ENCODE measurements at regions not wholly inside any gene's neighbourhood (a gene's known extent, or its start where the extent isn't known, plus 50 kb on each side); places are given as distances from the start of the nearest gene placed in this dataset.

DNA sequence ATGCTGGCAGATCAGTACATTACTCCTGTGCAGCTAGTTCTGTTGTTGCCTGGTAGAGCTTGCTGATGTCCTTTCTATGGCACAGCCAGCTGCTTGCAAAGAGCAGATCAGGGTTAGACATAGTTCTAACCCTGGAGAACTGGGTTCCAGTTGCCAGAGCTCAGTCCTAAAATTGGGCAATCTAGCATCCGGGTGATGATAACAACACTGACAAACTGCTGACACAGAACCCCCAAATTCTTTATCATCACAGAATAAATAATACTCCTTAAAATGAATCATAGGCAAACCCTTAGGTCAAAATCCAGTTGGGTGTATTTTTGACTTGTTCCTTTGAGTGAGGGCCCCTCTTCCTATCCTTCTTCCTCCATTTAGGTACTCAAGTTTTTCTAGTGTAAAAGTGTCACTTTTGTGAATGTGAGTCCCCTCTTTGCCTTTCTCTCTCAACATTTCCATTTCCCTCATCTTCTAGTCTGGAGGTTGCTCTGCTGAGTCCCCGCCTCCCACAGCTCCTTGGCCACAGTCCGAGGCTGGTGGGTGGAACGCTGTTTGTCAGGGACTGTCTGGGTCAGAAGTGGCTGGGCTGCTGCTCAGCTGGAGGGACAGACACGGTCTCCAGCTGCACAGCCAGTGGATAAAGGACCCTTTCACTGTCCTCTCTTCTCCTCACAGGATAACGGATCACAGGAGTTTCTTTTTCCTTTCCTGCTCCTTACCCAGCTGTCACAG, 93.6 kb upstream of the RASGEF1B start:
- FAIRE-seq: no peak
- no peaks in the 10 kb centered on the region for H3K27me3 ChIP-seq (ENCODE audit: control insufficient read depth, extremely low read depth, insufficient read depth, low read length)
- H3K79me2 ChIP-seq (ENCODE audit: control insufficient read depth, insufficient read depth, low read length): no peaks in the 10 kb centered on the region
- H3K4me1 ChIP-seq (ENCODE audit: control insufficient read depth, extremely low read depth, insufficient read depth, low read length): no peaks in the 10 kb centered on the region
- DNase-seq (ENCODE audit: low read depth, low spot score): no peak
- H2AFZ ChIP-seq (ENCODE audit: control insufficient read depth, low read length): no peak overlapping the region
- no peaks in the 10 kb centered on the region for H3K9me1 ChIP-seq (ENCODE audit: control insufficient read depth, extremely low read depth, insufficient read depth, low read length)
- no peaks in the 10 kb centered on the region for H4K20me1 ChIP-seq (ENCODE audit: control insufficient read depth, extremely low read depth, insufficient read depth, low read length)
- no peaks in the 10 kb centered on the region for H3K36me3 ChIP-seq (ENCODE audit: control insufficient read depth in 2 of 2, extremely low read depth in 1 of 2, insufficient read depth in 2 of 2, low read length in 2 of 2)
- H3K9me3 ChIP-seq (ENCODE audit: control insufficient read depth, low read depth, low read length): no peaks in the 10 kb centered on the region
- no peak overlapping the region for H3K9ac ChIP-seq (ENCODE audit: control insufficient read depth, extremely low read depth, insufficient read depth, low read length)
- H3K27ac ChIP-seq (ENCODE audit: control insufficient read depth, insufficient read depth, low read length): no peak overlapping the region
- TF ChIP-seq, protein P1, sequence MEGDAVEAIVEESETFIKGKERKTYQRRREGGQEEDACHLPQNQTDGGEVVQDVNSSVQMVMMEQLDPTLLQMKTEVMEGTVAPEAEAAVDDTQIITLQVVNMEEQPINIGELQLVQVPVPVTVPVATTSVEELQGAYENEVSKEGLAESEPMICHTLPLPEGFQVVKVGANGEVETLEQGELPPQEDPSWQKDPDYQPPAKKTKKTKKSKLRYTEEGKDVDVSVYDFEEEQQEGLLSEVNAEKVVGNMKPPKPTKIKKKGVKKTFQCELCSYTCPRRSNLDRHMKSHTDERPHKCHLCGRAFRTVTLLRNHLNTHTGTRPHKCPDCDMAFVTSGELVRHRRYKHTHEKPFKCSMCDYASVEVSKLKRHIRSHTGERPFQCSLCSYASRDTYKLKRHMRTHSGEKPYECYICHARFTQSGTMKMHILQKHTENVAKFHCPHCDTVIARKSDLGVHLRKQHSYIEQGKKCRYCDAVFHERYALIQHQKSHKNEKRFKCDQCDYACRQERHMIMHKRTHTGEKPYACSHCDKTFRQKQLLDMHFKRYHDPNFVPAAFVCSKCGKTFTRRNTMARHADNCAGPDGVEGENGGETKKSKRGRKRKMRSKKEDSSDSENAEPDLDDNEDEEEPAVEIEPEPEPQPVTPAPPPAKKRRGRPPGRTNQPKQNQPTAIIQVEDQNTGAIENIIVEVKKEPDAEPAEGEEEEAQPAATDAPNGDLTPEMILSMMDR (optimal IDR thresholded peaks at IDR 0.05 in 1 of 3, IDR thresholded peaks at IDR 0.05 in 1 of 3, conservative IDR thresholded peaks at IDR 0.05 in 1 of 3; ENCODE audit: extremely low read depth in 1 of 3, insufficient read depth in 2 of 3, low read length in 3 of 3): no peak
- no peak for TF ChIP-seq EZH2 (IDR thresholded peaks at IDR 0.05; ENCODE audit: low read length)
- H3K4me3 ChIP-seq (ENCODE audit: control insufficient read depth in 2 of 3, extremely low read depth in 1 of 3, insufficient read depth in 2 of 3, low read depth in 1 of 3, low read length in 3 of 3): no peak overlapping the region
- dilution Hi-C loops (cut with MboI; ENCODE audit: extremely low pct_ligation_motif_present, low sequenced_read_pairs): no loop called here
- peak overlapping the region; percentile 23 for H3K4me2 ChIP-seq (ENCODE audit: control insufficient read depth, extremely low read depth, insufficient read depth, low read depth, low read length)

DNA sequence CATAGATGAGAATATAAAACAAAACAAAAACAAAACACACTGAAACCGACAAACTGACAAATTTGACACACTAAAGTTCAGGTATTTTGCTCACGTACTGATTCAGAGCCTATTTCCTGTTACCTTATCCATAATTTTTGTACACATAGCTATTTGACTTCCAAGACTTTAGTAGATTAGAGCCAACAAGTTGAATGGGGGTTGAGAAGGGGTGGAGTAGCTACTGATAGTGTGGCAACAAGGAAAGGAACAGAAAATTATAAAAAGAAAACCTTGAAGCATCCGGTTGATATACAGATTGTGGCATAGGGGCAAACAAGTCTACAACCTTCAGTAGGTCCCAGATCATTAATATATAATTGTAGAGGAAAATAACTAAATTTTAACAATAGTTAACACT, 92.3 kb upstream of the RASGEF1B start:
- H3K9me3 ChIP-seq (ENCODE audit: control insufficient read depth, low read depth, low read length): no peaks in the 10 kb centered on the region
- TF ChIP-seq, protein P1 (optimal IDR thresholded peaks at IDR 0.05 in 1 of 3, IDR thresholded peaks at IDR 0.05 in 1 of 3, conservative IDR thresholded peaks at IDR 0.05 in 1 of 3; ENCODE audit: extremely low read depth in 1 of 3, insufficient read depth in 2 of 3, low read length in 3 of 3): no peak
- TF ChIP-seq EZH2 (IDR thresholded peaks at IDR 0.05; ENCODE audit: low read length): no peak
- no peaks in the 10 kb centered on the region for H3K79me2 ChIP-seq (ENCODE audit: control insufficient read depth, insufficient read depth, low read length)
- no peaks in the 10 kb centered on the region for H4K20me1 ChIP-seq (ENCODE audit: control insufficient read depth, extremely low read depth, insufficient read depth, low read length)
- no peak for FAIRE-seq
- H3K9ac ChIP-seq (ENCODE audit: control insufficient read depth, extremely low read depth, insufficient read depth, low read length): no peak overlapping the region
- H3K4me2 ChIP-seq (ENCODE audit: control insufficient read depth, extremely low read depth, insufficient read depth, low read depth, low read length): no peak overlapping the region
- no peak overlapping the region for H2AFZ ChIP-seq (ENCODE audit: control insufficient read depth, low read length)
- no peaks in the 10 kb centered on the region for H3K36me3 ChIP-seq (ENCODE audit: control insufficient read depth in 2 of 2, extremely low read depth in 1 of 2, insufficient read depth in 2 of 2, low read length in 2 of 2)
- no peaks in the 10 kb centered on the region for H3K9me1 ChIP-seq (ENCODE audit: control insufficient read depth, extremely low read depth, insufficient read depth, low read length)
- no peaks in the 10 kb centered on the region for H3K27me3 ChIP-seq (ENCODE audit: control insufficient read depth, extremely low read depth, insufficient read depth, low read length)
- no peaks in the 10 kb centered on the region for H3K4me1 ChIP-seq (ENCODE audit: control insufficient read depth, extremely low read depth, insufficient read depth, low read length)
- H3K27ac ChIP-seq (ENCODE audit: control insufficient read depth, insufficient read depth, low read length): no peak overlapping the region
- no peak for DNase-seq (ENCODE audit: low read depth, low spot score)
- H3K4me3 ChIP-seq (ENCODE audit: control insufficient read depth in 2 of 3, extremely low read depth in 1 of 3, insufficient read depth in 2 of 3, low read depth in 1 of 3, low read length in 3 of 3): no peak overlapping the region
- dilution Hi-C loops (cut with MboI; ENCODE audit: extremely low pct_ligation_motif_present, low sequenced_read_pairs): no loop called here

Measured in keratinocyte (primary cell).